HFFc6 (cell line): ENCODE measurements at regions not wholly inside any gene's neighbourhood (a gene's known extent, or its start where the extent isn't known, plus 50 kb on each side); places are given as distances from the start of the nearest gene placed in this dataset.

Experiments
- DNase-seq: peaks from one replicate; pipeline ENCODE4 v3.0.0-alpha.2; 2018
- H3K27ac Mint-ChIP-seq: 2 replicates; pipeline ENCODE4 v1.8.0; 2020; ENCODE audit warnings: mild to moderate bottlenecking, mixed read lengths
- H3K27me3 Mint-ChIP-seq: 2 replicates; pipeline ENCODE4 v1.8.0; 2021; ENCODE audit warnings: mild to moderate bottlenecking, moderate library complexity, mixed read lengths; ENCODE audit not compliant: insufficient read depth
- H3K36me3 Mint-ChIP-seq: 2 replicates; pipeline ENCODE4 v1.8.0; 2021; ENCODE audit warnings: low read depth, mixed read lengths
- H3K4me1 Mint-ChIP-seq: 2 replicates; pipeline ENCODE4 v1.8.0; 2020; ENCODE audit warnings: low read depth, mixed read lengths
- H3K4me3 Mint-ChIP-seq: 2 replicates; pipeline ENCODE4 v1.8.0; 2020; ENCODE audit warnings: mild to moderate bottlenecking, moderate library complexity, mixed read lengths
- H3K9me3 Mint-ChIP-seq: 2 replicates; pipeline ENCODE4 v1.8.0; 2020; ENCODE audit warnings: mild to moderate bottlenecking, mixed read lengths
- CTCF ChIP-seq: fragments of 200-600 bp; sonication (generic); IDR thresholded peaks from 2 replicates; pipeline ENCODE4 v1.5.0; 2021; ENCODE audit warnings: antibody characterized with exemption, mild to moderate bottlenecking

- H3K27ac Mint-ChIP-seq, result peak overlapping the region; percentile 97
- H3K27me3 Mint-ChIP-seq, result peaks cover 4% of the 10 kb centered on the region; the same call in 1 of the 2 replicates
- peak overlapping the region; percentile 99 for H3K4me3 Mint-ChIP-seq
- peaks cover 46% of the 10 kb centered on the region for H3K4me1 Mint-ChIP-seq
- TF ChIP-seq CTCF, result peak; percentile 37; the same call in 1 of the 2 replicates
- H3K9me3 Mint-ChIP-seq, result no peaks in the 10 kb centered on the region
- peak; percentile 45 for DNase-seq
- H3K36me3 Mint-ChIP-seq, result no peaks in the 10 kb centered on the region
These were observed 96.5 kb upstream of the SERTAD2 start for GRCh38 chr2:64750001-64750816.

DNA sequence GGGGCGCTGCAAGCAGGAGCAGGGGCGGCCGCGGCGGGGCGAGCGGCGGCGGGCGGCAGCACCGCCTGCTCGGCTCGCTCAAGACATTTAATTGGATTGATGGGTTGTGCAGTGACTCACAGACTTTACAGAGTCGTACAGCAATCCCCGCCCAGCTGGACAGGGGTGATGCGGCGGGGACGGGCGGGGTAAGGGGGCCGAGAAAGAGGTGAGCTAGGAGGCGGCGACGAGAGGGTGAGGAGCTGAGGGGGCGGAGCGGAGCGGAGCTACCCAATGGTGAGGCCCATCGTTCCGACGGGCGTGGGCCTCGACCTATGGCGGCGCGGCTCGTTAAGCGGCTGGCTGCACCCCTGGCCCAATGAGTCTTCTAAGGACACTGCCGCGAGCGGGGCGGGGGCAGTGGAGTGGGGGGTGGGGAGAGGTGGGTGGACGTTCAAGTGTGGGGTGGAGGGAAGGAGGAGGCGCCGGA, 97.1 kb upstream of the SERTAD2 start:
- H3K4me3 Mint-ChIP-seq, result peak overlapping the region; percentile 99
- H3K27ac Mint-ChIP-seq, result peak overlapping the region; percentile 97

GRCh38 chr2:64751286-64752260, 97.9 kb upstream of the SERTAD2 start:
- Mint-ChIP-seq H3K4me3 (peak overlapping the region; percentile 99), H3K27me3 (peaks cover 4% of the 10 kb centered on the region; the same call in 1 of the 2 replicates), H3K9me3 (peaks cover 6% of the 10 kb centered on the region; the same call in 1 of the 2 replicates), H3K4me1 (peaks cover 35% of the 10 kb centered on the region), H3K36me3 (peaks cover 8% of the 10 kb centered on the region), H3K27ac (peak overlapping the region; percentile 97)
- peak; percentile 67 for TF ChIP-seq CTCF
- peak; percentile 99 for DNase-seq

More for the DNA sequence above, 97.1 kb upstream of the SERTAD2 start:
- TF ChIP-seq CTCF, result no peak
- Mint-ChIP-seq H3K36me3 (peaks cover 3% of the 10 kb centered on the region), H3K27me3 (peaks cover 4% of the 10 kb centered on the region; the same call in 1 of the 2 replicates), H3K4me1 (peaks cover 41% of the 10 kb centered on the region), H3K9me3 (peaks cover 3% of the 10 kb centered on the region; the same call in 1 of the 2 replicates)
- peak; percentile 99 for DNase-seq

DNA sequence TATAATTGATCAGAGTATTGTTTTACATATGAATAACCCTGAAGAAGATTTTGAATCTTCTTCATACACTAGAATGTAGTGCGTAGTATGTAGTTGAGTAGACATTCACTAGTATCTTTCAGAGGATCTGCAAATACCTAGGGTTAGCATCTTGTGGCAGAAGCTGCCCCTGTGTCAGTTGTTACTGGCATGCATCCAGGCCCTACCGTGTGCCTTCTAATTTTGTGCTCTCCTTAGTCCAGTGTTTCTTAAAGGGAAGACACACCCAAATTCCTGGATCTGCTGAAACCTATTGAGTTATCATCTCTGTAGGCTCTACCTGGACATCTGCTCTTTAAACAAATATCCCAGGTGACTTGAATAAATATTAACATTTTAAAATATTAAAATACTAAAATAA, 99.7 kb upstream of the SERTAD2 start:
- no peak for TF ChIP-seq CTCF
- Mint-ChIP-seq H3K36me3 (peaks cover 8% of the 10 kb centered on the region), H3K4me3 (no peak overlapping the region), H3K9me3 (peaks cover 6% of the 10 kb centered on the region; the same call in 1 of the 2 replicates), H3K27ac (peak overlapping the region; percentile 18; the same call in 1 of the 2 replicates), H3K27me3 (peaks cover 4% of the 10 kb centered on the region; the same call in 1 of the 2 replicates), H3K4me1 (peaks cover 34% of the 10 kb centered on the region)
- no peak for DNase-seq

GRCh38 chr2:64754570-64754969, 100.9 kb upstream of the SERTAD2 start:
- DNase-seq, result no peak
- peaks cover 6% of the 10 kb centered on the region; the same call in 1 of the 2 replicates for H3K9me3 Mint-ChIP-seq
- peaks cover 4% of the 10 kb centered on the region; the same call in 1 of the 2 replicates for H3K27me3 Mint-ChIP-seq
- peaks cover 22% of the 10 kb centered on the region for H3K4me1 Mint-ChIP-seq
- H3K36me3 Mint-ChIP-seq, result peaks cover 8% of the 10 kb centered on the region
- no peak for TF ChIP-seq CTCF
- no peak overlapping the region for H3K27ac Mint-ChIP-seq
- no peak overlapping the region for H3K4me3 Mint-ChIP-seq
